ENCODE measurements at regions not wholly inside any gene's neighbourhood (a gene's known extent, or its start where the extent isn't known, plus 50 kb on each side); places are given as distances from the start of the nearest gene placed in this dataset.
"Not testable (repeated sequence)": the region's sequence is repeated elsewhere in the genome, so short reads cannot be mapped to it uniquely, and the experiment has no call there.

DNA sequence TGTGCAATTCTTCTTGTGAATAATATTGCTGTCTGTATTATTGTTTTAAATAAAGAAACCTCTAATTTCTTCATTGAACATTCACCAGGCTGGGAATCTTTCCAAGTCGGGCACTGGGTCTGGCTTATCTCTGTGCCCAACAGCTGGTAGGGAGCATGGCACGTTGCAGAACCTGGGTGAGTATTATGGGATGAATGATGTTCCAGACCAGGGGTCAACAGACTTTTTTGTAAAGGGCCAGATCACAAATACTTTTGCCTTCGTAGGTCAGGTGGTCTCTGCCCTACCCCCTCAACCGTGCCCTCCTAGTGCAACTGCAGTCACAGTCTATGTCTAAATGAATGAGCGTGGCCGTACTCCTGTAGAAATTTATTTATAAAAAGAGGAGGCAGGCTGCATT lies 81.6 kb upstream of the FOXQ1 start:
- DNase-seq: no peak

DNA sequence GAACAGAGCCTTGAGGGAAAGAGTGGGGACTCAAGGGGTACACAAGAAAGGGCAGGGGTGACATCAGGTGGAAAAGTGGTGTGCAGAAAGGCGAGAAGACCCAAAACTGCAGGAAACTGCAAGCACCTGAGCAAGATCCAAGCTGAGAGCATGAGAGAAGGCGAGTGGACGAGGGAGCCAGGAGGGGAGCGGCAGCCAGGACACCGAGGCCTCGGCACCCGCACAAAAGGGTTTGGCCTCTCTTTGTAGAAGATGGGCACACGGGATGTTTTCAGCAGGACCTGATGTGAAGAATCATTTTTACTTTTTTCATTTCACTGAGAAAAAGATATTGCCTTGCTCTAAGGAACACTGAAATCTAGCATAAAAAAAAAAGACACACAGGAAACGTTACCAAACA lies 82.1 kb upstream of the FOXQ1 start:
- DNase-seq: no peak

DNA sequence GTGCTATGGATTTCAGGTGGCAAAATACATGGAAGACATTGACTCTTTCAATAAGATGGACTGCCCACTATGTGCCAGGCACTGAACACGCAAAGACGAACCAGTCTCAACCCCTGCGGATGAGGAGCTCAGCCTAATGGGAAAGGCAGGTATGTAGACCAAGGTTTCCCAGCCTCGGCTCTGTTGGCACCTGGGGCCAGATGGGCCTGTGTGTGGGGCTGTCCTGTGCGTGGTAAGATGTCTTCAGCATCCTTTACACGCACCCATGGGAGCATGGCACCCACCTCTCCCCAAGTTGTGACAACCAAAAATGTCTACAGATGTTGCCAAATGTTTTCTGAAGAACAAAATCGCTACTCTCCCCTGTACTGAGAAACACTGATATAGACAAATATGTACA lies 82.6 kb upstream of the FOXQ1 start:
- no peak for DNase-seq

DNA sequence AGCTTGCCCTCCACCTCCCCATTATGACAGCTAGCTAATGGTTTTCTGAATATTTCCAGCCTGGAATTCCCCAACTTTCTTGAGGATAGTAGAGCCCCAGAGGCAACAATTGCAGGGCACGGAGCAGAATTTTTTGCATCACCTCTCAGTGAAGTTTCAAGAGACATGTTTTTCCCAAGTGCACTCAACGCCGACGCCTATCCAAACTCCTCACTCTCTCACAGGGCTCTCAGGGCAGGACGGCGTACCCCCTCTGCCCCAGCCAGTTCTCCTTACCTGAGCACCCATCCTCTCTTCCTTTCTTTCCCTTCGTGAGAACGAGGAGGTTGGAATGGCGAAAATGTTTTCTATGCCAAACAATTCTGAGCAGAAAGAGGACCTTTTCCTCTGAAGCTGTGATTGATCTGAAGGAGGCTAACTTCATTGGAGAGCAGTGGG lies 83.1 kb upstream of the FOXQ1 start:
- DNase-seq: no peak

DNA sequence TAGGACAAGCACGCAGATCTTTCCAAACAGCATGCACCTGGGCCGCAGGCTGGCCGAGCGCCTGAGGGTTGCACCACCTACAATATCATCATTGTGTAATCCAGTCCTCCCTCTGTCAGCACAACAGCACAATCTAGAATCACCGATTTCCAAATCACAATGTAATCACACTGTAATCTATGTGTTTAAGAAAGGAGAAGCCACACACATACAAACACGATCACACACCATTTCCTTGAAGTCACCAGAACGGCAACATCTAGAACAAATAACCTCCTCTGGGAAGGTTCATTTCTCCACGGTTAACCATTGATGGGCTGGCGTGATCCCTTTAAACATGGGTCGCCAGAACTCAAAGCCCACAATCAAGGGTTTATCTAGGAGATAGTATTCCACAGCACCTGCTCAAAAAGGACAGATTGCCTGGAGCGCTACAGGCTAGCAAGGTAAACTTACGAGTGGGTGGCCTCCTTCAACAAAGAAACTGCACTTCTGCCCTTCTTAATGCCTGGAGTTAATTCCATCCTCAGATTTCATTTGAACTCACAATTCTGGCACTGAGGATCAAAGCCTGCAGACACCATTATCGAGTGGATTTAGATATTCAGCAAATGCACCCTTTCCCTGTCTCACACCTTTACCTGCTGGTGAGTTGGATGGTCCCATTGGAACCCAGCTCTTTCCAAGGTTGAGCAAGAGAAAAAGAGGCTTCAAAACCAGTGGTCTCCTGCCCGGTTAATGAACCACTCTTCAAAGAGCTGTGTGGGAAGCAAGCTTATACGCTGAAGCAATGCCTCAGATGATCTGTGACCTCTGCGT lies 83.8 kb upstream of the FOXQ1 start:
- no peak for DNase-seq

DNA sequence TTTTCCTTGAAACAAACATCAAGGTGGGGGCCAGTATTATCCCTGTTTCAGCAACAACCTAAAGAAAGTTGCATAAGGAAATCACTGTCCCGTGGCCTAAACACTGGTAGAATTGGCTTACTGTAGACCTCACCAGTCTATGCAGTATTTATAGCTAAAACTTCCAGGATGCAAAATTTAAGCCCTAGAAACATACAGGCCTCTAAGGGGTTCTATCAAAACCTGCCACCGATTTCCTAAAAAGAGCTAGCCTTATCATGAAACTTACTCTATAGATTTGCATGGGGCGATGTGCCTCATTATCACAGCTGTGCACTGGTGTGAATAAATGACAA lies 84.3 kb upstream of the FOXQ1 start:
- DNase-seq: no peak

DNA sequence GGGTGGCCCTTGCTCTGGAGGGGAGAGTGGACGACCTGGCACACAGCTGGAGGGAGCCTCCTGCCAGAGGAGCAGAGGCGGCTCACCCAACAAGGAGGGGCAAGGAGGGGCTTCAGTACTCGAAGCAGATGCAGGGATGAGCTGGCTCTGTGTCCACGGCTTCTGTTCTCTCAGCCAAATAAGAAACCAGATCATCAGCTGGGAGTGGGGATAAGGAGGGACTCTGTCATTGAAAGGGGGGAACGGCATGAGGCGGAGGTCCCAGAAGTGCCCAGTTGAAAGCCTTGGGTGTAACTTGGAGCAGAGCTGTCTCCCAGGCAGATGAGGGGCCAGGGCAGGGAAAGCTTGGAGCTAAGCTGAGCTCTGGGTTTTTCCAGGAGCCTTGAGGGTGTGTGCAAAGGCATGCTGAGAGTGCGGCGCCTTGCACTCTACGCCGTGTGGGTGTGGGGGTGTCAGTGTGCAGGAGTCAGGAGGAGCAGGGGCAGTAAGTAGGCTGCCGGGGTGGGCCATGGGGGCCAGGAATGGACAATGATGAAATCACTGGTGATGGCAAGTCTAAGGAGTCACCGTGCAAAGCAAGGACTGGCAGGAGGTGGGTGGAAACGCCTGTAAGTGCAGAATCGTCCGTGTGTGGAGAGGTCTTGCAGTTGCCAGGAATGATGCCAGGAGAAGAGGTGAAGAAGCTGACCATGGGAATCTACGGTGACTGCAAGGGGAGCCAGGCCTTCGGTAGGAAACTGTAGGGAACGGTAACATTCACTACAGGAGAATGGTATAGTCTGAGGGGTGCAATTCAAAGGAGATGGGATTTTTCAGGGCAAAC lies 85.4 kb upstream of the FOXQ1 start:
- DNase-seq: no peak

DNA sequence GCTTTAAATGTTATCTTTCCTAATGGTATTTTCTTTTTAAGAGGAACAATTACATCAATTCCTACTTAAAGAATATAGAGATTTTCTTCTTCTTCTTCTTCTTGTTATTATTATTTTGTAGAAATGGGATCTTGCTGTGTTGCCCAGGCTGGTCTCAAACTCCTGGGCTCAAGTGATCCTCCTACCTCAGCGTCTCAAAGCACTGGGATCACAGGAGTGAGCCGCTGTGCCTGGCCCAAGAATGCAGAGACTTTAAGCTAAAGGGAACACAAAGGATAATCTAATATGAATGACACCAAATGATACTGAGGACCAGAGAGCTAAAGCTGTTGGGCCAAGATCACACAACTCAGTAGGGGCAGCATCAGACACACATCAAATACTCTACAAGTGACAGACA lies 87.4 kb upstream of the FOXQ1 start:
- no peak for DNase-seq

DNA sequence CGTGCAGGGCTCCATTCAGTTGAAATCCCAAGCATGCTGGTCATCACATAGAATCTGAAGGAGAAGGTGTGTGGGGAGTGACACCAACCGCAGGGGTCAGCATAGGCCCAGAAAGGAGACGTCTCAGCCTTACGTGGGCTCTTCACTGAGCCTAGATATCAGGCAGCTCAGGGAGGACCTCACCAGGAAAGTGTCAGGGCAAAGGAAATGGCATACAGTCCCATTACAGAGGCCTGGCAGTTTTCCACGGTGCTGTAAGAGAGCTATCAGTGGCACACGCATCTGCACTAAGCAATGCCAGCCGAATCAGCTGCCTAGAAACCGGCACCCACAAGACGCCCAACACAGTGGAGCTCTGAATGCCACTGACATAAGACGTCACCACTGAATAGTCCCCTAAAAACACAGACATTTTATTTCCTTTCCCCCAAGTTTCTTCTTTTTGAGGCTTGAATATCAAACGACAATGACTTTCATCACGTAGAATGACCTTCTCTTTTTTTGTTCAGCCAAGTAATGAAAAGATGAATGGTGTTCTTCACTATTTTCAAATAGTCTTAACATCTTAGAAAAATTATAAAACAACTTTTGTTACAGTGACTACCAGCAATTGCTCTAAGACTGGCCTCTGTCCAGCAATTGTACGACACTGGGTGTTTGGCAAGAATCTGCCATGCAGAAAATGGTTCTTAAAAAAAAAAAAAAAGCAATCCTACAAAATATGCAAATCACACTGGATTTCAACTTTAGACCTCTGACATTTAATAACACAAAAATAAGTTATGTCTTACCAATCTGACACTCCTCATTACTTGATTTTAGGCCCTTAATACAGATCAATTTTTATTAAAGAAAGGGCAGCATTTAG lies 88.9 kb upstream of the FOXQ1 start:
- no peak for DNase-seq

DNA sequence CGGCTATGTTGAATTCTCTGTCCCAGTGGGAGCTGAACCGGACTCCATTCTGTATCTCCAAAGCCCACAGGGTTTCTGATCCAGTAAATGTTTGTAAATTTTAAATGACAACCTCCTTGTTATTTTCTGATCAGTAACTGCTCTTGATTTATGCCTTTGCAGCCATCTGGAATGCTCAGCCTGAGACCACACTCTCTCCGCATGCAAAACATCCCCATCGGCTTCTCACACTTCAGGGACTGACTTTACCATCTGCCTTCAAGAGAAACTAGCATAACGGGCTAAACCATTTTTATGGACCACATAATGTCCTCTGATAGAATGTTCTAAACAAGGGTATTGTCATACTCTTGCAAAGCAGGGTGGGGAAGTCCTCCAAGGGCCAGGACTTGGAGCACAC lies 94.5 kb upstream of the FOXQ1 start:
- DNase-seq: no peak

DNA sequence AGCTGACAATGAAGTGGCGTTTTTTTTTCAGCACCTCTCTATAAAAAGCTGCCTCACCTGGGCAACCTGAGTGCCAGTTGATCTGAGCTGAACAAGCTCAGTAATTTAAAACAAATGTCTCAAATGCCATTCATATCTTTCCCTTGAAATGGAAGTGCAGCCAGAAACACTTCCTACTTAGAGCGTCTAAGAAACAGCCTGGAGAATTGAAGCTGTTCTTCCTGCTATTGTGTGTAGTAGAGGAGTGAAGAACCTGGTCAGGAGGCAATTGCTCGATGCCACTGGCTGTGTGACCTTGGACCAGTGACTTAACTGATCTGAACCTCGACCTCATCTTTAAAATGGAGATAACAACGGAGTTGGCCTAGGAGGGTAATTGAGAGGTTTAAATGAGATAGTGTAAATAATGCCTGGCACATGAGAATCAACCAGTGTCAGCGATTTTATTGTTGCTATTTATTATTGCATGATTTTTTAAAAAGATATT lies 95.4 kb upstream of the FOXQ1 start:
- DNase-seq: no peak

DNA sequence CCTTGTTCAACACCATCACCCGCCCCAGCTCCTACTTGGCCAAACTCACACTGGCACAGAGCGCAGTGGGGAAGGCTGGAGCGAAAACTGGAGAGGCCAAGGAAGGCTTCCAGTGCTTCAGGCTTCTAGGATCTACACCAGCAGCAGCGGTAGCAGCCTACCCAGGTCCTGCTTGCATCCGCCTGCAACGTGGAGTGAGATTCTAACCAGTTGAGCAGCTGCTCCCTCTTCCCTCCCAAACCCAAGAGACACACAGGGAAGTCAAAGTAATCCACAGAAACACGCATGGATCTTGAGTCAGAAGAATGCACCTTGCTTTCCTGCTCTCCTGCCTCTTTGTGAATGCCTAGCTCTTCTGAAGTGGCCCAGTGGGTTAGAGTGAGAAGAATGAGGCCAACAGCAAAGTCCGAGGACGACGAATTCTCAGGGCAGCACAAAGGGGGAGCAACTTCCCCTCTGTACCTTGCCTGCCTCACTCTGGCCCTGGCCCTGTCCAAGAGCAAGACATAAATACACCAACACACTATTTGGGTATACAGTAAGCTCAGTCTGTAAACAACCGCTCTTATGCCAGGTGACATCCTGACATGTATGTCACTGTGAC lies 95.9 kb upstream of the FOXQ1 start:
- no peak for DNase-seq

DNA sequence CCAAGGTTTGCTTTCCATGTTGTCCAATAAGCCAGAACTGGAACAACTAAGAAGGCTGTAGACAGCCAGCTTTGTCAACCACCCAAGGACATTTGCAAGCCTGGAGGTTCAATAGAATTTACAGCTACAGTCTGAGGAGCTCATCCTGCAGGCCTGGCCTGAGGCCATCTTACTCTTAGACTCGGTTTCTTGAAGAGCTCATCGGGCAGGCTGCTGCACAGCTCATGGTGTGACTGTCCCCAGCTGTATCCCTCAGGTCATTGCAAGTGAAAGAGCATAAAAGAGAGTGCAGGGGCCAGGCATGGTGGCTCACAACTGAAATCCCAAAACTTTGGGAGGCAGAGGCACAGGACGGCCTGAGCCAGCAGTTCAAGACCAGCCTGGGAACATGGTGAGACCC lies 96.9 kb upstream of the FOXQ1 start:
- no peak for DNase-seq

DNA sequence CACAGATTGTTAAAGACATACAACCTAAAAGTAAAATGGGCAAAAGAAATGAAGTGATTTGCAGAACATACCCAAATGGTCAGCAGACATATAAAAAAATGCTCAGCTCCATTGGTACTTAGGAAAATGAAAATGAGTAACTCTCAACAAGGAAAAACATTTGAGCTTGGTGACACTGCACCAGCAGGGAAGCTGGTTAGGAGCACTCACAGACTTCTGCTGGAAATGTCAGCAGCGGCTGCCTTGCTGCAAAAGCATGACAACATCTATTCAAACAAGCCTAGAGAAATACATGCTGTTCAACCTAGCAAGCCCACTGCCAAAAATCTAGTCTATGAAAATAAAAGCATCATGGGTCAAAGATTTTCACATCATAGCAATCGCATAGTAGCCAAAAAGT lies 99.0 kb upstream of the FOXQ1 start:
- DNase-seq: no peak

DNA sequence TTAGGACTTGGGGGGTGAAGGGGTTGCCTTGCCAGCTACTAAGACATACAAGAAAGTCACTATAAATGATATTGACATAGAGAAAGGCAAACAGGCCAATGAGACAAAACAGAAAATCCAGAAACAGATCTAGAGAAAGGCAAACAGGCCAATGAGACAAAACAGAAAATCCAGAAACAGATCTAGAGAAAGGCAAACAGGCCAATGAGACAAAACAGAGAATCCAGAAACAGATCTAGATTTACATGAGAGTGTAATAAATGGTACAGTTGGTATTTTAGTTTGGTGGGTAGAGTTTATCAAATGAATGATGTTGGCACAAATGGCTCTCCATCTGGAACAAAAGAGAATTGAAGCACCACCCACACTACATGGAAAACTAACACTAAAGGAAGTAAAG lies 99.8 kb upstream of the FOXQ1 start:
- DNase-seq: not testable (repeated sequence)

DNA sequence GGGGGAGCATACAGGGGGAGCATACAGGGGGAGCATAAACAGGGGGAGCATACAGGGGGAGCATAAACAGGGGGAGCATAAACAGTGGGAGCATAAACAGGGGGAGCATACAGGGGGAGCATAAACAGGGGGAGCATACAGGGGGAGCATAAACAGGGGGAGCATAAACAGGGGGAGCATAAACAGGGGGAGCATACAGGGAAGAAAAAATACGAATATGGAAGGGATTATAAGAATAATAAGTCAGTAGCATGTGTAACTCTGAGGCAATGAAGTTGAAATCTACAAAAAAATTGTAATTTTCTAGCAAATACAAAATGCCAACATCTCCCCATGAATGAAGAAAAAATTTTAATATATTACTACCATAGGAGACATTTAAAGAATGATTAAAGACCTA lies 101.3 kb upstream of the FOXQ1 start:
- DNase-seq: not testable (repeated sequence)

DNA sequence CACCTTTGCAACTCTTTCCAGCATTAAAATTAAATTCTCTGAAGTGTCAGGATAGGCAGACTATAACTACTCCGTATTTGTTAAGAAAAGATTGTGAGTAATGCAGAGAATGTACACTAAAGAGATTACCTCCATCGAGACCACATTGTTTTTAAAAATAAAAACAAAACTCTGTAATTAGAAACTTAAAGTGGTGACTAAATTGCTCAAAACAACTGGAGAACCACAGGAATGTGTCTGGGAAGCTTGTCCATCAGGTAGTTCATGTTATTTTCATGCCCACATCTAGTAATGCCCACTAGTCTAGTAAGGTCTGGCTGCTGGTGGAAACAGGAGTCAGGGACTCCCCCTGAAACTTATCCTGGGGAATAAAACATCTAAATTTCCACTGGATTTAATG lies 103.0 kb upstream of the FOXQ1 start:
- DNase-seq: no peak

DNA sequence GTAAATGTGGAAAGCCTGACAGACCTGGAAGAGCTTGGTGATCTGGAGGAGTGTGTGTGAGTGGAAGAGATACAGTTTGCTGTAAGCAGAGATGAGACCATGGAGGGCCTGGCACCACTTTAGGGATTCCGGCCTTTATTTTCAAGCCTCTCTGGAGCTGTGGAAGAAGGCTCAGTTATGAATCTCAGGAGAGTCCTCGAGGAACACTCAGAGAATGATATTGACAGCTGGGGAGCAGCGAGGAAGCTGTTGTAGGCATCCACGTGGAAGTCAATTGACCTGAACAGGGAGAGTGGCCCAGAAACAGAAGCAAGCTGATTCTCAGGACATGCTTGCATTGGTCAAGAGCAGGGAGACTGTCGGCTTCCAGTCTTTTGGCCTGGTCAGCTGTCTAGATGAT lies 108.4 kb upstream of the FOXQ1 start:
- DNase-seq: no peak

DNA sequence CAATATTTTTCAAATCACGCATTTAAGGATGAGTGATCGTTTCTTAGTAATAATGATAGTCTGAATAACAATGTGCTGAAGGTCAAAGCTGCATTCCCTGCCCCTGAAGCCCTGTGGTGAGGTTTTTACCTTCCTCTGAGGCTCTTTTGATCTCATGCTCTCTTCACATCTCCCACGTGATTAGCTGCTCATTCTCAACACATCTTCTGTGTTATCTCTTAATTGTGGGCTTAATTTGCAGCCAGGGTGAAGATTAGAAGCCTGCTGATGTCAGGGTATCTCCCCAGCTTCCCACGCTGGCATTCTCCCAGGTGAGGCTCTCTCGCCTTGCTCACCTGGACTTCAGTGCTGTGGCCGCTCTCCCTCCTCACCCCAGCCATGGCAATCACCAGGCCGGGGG lies 109.7 kb upstream of the FOXQ1 start:
- DNase-seq: no peak

DNA sequence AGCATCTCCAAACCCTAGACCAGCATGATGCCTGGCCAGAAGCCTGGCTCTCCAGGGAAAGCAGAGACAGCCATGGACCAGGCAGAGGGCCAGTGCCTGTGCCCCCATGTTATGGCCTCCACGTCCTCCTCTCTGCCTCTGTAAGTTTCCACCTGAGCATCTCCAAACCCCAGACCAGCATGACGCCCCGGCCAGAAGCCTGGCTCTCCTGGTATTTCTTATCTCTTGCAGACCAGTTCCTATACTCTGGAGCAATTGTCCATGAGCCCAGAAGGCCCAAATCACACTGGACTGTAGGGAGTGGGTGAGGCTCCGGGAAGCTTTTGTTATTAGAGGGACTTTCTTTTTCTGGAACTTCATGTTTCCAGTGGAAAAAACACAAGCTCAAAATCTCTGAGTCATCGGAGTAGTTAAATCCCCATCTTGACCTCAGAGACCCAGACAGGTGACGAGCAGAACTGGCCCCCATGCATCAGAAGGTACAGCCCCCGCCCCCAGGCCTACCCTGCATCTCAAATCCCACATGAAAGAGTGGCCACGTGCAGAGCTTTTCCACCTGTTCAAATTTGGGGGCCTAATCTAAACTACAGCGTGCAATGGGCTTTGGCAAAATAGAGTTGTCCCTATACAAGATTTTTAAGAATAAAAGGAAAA lies 110.2 kb upstream of the FOXQ1 start:
- no peak for DNase-seq

DNA sequence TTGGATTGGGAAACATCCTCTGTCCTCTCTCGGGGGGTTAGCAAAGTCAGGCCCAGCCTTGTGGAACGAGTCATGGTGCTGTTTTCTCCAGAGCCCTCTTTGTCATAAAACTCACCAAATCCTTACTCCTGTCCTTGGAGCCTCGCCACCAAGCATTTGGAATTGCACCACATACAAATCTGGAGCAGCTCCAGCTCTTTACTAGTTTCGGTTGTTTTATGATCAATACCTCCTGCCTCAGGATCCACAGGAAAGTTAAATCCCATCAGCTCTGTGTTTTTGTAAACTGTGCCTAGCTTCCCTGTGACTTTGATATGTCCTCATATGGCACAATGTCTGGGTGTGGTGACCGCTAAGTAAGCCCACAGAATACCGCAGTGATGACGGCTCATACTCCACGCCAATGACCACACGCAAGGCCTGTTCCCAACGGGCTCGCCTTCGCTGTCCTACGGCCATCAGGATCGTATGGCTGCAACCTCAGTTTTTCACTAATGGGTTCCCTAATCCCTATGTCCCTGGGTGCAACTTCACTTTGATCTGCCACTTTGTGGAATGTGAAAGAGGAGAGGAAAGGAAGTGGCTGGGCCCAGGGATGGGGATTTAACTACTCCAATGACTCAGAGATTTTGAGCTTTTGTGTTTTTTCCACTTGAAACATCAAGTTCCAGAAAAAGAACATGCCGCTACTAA lies 111.3 kb upstream of the FOXQ1 start:
- no peak for DNase-seq

DNA sequence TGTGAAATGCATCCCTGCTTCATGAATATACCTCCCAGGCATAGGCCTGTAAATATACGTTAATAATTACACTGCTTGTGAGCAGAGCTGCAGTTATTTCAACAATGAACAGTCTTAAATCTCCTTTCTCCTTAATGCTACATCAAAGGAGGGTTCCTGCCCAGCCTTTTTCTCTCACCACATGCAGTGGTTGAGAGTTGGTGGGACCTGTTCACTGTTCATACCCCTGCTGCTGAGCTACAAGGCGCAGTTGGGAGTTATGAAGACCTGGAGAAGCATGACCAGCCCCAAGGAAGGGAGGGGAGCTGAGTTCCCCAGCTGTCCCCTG lies 111.9 kb upstream of the FOXQ1 start:
- no peak for DNase-seq
